ENCODE measurements at regions not wholly inside any gene's neighbourhood (a gene's known extent, or its start where the extent isn't known, plus 50 kb on each side); places are given as distances from the start of the nearest gene placed in this dataset.

DNA sequence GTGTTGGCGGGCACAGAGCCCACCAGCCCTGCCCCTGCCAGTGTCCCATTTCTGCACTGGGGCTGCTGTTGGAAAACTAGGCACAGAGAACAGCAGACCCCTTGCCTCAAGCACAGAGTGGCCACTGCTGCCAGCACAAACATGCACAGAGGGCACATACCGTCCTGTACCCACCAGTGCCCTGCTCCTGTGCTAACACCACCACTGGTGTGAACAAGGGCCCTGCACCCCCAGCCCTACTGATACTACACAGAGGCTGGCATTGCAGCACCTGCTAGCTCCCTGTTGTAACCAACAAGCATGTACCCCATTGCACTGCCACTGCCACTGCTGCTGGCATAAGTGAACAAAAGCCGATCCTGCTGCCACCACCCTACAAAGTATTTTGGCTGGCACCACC lies 348.0 kb upstream of the MPDZ start:
- H3K4me3 ChIP-seq = no peak overlapping the region
- H3K36me3 ChIP-seq = no peaks in the 10 kb centered on the region
- WGBS, 2 donors (ENCODE audit: low coverage in 1 of 2) = no CpG with 5 or more reads among the region's 3 CpGs
- no peak overlapping the region for H3K27ac ChIP-seq
- no peaks in the 10 kb centered on the region for H3K27me3 ChIP-seq
- H3K4me1 ChIP-seq = no peaks in the 10 kb centered on the region
- TF ChIP-seq EP300 (IDR thresholded peaks at IDR 0.05) (no peak), CTCF (IDR thresholded peaks at IDR 0.05) (no peak), POLR2AphosphoS5 (IDR thresholded peaks at IDR 0.05) (no peak), POLR2A (IDR thresholded peaks at IDR 0.05) (no peak)
- peaks cover 0 to 7% (median 0%) of the 10 kb centered on the region in 3 donors for H3K9me3 ChIP-seq
- no peak for ATAC-seq

- no CpG with 5 or more reads among the region's 3 CpGs for WGBS, 2 donors (ENCODE audit: low coverage in 1 of 2)
- no peak for ATAC-seq
- Histone ChIP-seq H3K4me3 (no peak overlapping the region), H3K9me3 (peaks cover 0 to 7% (median 0%) of the 10 kb centered on the region in 3 donors), H3K36me3 (no peaks in the 10 kb centered on the region), H3K27ac (no peak overlapping the region), H3K4me1 (no peaks in the 10 kb centered on the region), H3K27me3 (no peaks in the 10 kb centered on the region)
- TF ChIP-seq CTCF (IDR thresholded peaks at IDR 0.05) = no peak
- no peak for TF ChIP-seq POLR2A (IDR thresholded peaks at IDR 0.05)
- TF ChIP-seq POLR2AphosphoS5 (IDR thresholded peaks at IDR 0.05) = no peak
- no peak for TF ChIP-seq EP300 (IDR thresholded peaks at IDR 0.05)
These were observed 347.6 kb upstream of the MPDZ start for GRCh38 chr9:13627071-13627470.

GRCh38 chr9:13626601-13627000 lies 347.1 kb upstream of the MPDZ start:
- Histone ChIP-seq H3K27ac (no peak overlapping the region), H3K27me3 (no peaks in the 10 kb centered on the region), H3K4me3 (no peak overlapping the region), H3K36me3 (no peaks in the 10 kb centered on the region), H3K9me3 (peaks cover 0 to 7% (median 0%) of the 10 kb centered on the region in 3 donors), H3K4me1 (peaks cover 0 to 5% (median 0%) of the 10 kb centered on the region in 3 donors)
- TF ChIP-seq POLR2AphosphoS5 (IDR thresholded peaks at IDR 0.05) = no peak
- no peak for TF ChIP-seq POLR2A (IDR thresholded peaks at IDR 0.05)
- no peak for TF ChIP-seq EP300 (IDR thresholded peaks at IDR 0.05)
- no peak for TF ChIP-seq CTCF (IDR thresholded peaks at IDR 0.05)
- no peak for ATAC-seq
- whole genome bisulfite sequencing, 2 donors (ENCODE audit: low coverage in 1 of 2) = 100% methylated on average over 1 of the region's 1 CpG; no CpG with 5 or more reads in 1 of the 2 donors

DNA sequence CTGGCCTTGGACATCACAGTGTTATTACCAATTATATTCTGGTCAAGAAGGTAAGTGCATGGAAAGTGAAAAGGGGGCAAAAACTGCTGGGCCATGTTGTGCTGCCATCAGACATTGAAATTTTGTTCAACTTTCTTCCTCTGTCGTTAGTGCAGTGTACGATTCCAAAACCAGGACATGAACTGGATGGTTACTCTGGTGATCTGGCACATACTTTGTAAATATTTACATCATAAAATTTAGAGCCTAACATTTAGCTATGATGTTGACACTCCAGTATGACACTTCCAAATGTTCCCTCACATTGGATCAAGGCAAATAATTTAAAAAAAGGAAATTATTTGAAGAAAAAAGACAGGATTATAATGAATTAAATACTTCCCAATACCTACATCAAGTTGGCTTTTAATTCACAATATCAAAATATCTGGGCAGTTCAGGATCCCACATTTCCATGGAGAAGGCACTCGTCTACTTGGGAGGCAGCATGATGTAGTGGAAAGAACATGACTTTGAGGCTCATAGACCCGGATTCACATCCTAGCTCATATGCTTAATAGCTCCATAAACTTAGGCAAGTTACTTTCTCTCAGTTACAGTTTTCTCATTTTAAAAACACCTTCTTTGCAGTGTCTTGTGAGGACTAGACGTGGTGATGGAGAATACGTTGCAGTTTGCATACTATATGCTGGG lies 342.5 kb upstream of the MPDZ start:
- ATAC-seq = no peak
- 41 to 45% methylated on average over 5 to 6 of the region's 6 CpGs for WGBS, 2 donors (ENCODE audit: low coverage in 1 of 2)

More for the DNA sequence above, 342.5 kb upstream of the MPDZ start:
- no peak overlapping the region for H3K4me3 ChIP-seq
- H3K9me3 ChIP-seq = no peaks in the 10 kb centered on the region
- no peaks in the 10 kb centered on the region for H3K36me3 ChIP-seq
- H3K27ac ChIP-seq = no peak overlapping the region
- no peak for TF ChIP-seq EP300 (IDR thresholded peaks at IDR 0.05)
- TF ChIP-seq POLR2AphosphoS5 (IDR thresholded peaks at IDR 0.05) = no peak
- no peak for TF ChIP-seq POLR2A (IDR thresholded peaks at IDR 0.05)
- no peak for TF ChIP-seq CTCF (IDR thresholded peaks at IDR 0.05)
- peaks cover 0 to 7% (median 0%) of the 10 kb centered on the region in 3 donors for H3K4me1 ChIP-seq
- no peaks in the 10 kb centered on the region for H3K27me3 ChIP-seq

Data from gastroesophageal sphincter (tissue), 4 donors.